Hematopoietic multipotent progenitor cell treated with erythropoietin and hydrocortisone succinate and interleukin-3 and kit ligand, for 6 days (in vitro differentiated cells): ENCODE measurements at regions not wholly inside any gene's neighbourhood (a gene's known extent, or its start where the extent isn't known, plus 50 kb on each side); places are given as distances from the start of the nearest gene placed in this dataset.

Source experiments
- DNase-seq: peaks from one replicate; pipeline ENCODE4 v3.0.0-alpha.2; 2015

DNA sequence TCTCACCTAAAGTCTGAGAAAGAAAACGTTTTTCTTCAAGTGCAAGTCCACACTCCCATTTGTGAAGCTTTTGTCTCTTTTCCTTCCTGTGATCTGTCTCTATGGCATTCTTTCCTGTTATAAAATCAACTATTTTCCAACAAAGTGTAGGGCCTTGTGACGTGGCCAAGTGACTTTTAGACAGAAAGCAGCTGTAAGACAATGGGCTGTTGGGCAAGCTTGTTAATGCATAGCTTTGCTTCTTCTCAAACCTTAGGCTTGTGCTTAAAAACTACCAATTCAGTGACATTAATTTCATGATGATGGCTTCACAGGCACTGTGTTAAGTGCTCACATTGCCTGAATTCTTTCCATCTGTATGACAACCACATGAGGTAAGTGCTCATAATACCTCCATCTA, 83.5 kb downstream of the VCY1B start:
- DNase-seq = no peak

DNA sequence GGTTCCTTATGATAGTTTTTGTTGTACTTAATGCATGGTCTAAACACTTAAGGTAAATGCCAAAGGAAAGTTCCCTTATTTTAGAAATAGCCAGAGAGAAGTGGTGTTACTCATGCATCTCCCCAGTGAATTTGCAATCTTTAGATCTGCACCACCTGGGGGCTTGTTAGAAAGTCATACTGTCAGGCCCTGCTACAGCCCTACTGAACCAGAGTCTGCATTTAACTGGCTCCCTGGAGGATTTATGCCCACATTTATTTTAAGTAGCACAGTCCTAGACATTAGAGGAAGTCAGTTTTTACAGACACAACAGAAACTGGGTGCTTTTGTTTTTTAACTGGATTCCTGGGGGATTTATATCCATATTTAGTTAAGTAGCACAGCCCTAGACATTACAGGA, 89.6 kb downstream of the VCY1B start:
- no peak for DNase-seq

- DNase-seq = no peak
Observed at GRCh38 chrY:14182776-14183175, 126.7 kb downstream of the VCY1B start.

DNA sequence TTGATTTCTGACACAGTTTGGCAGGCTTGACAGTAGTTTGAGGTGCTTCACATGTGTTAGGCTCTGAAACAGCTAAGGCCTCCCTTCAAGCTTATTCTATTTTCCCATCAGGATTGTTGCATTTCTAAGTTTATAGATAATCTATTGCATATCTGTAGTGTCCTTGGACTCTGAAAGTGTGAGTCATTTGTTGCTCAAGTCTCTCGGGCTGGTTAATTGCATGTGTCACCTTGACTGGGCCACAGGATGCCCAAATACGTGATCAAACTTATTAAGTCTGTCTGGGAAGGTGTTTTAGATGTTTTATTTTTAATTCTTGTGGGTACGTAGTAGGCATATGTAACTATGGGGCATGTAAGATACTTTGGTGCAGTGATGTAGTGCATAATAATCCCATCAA, 166.0 kb downstream of the VCY1B start:
- no peak for DNase-seq

DNA sequence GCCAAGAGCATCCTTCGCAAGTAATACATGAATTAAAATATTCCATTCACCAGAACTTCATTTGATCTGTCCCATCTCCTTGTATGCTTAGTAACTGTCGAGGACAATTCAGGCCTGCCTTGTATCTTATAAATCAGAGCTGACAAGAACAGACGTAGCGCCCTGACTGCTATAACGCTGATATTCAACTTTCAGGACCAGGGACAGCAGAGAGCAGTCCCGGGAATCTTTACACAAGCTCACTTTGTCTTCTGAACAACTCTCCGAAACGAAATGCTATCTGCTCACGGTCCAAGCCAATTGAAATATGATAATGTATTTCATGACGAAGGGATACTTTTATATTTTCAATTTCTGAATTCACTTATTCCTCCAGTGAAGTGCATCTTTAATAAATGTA, 175.7 kb downstream of the VCY1B start:
- peak; percentile 2 for DNase-seq

- no peak for DNase-seq
Observed at GRCh38 chrY:14235070-14235469, 179.0 kb downstream of the VCY1B start.

DNA sequence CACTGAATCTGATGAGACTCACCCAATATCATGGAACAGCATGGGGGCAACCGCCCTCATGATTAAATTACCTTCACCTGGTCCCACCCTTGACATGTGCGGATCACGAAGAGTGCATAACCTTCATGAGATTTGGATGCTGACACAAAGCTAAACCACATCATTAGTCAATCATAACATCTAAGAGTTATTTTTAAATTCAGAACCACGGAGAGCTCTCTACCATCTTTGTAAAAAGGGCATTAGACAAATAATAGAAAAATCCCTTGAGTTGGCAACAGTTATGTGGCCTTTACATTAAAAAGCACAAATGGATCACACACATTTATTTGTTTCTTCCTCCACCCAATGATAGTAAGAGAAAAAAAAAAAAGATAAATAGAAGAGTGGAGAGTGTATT, 182.2 kb downstream of the VCY1B start:
- peak; percentile 0 for DNase-seq

GRCh38 chrY:14246948-14247347, 190.9 kb downstream of the VCY1B start:
- no peak for DNase-seq

GRCh38 chrY:14248878-14249576, 193.0 kb downstream of the VCY1B start:
- DNase-seq = no peak

- no peak for DNase-seq
Observed at GRCh38 chrY:14255965-14256816, 200.2 kb downstream of the VCY1B start.

- DNase-seq = no peak
Observed at GRCh38 chrY:14256817-14257168, 200.8 kb downstream of the VCY1B start.

- DNase-seq = no peak
Observed at GRCh38 chrY:14277029-14277428, 221.0 kb downstream of the VCY1B start.

- no peak for DNase-seq
Observed at GRCh38 chrY:14290656-14291375, 233.5 kb upstream of the NLGN4Y start.

DNA sequence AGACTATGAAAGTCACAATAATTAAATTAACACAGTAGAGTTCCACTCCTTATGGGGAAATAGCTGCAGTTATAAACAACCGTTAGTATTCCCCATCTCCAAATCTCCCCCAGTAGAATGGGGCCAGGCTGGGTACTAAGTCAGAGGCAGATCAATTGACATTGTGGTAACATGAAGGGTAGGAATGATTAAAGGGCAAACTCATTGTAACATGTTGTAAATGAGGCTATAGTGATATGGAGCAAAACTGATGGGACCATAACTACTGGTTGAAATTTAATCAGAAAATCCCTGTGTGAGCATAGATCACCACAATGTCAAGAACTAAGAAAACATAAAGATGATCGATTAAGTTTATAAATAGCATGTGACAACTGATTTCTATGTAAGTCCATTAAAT, 231.9 kb upstream of the NLGN4Y start:
- DNase-seq = no peak

DNA sequence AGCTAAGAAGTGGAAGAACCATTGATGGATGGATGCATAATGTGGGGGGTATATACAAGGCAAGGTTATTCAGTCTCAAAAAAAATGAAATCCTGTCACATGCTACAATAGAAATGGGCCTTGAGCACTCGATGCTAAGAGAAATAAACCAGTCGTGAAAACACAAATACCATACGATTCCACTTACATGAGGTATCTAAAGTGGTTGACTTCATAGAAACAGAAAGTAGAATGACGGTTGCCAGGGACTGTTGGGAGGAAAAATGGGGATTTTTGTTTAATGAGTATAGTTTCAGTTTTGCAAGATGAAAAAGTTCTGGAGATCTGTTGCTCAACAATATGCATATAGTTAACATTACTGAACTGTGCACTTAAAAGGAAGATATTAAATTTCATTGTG, 223.6 kb upstream of the NLGN4Y start:
- DNase-seq = no peak

- no peak for DNase-seq
Observed at GRCh38 chrY:14301552-14301951, 222.8 kb upstream of the NLGN4Y start.

- peak; percentile 0 for DNase-seq
Observed at GRCh38 chrY:14328677-14329345, 195.5 kb upstream of the NLGN4Y start.

GRCh38 chrY:14330362-14330761, 194.0 kb upstream of the NLGN4Y start:
- no peak for DNase-seq

- no peak for DNase-seq
Observed at GRCh38 chrY:14339524-14339923, 184.8 kb upstream of the NLGN4Y start.

DNA sequence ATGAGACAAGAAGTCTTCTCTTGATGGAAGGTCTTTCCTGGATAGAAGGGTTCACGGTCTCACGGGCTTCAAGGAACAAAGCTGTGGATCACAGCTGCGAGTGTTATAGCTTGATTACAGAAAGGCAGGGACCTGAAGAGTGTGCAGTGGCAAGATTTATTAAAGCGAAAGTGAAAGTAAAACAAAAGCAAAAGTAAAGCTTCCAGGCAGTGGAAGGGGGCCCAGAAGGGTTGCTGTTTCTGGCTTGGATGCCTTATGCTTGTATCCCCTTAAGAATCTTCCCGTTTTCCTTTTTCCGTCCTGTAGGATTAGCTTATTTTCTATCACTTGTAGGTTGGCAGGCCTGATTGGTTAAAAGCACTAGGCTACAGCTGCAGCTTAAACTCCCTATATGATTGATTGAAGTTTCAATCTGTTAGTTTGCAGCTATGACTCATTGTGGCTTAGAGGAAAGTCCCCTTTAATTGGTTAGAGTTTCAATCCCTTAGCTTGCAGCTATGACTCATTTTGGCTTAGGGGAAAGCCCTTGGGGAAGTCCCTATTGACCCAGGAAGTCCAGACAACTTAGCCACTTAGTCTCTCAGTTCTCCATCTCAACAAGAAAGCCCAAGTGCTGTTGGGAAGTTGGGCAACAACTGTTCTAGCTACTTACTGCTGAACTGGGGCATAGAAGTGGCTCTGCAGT, 183.7 kb upstream of the NLGN4Y start:
- DNase-seq = peak; percentile 0

DNA sequence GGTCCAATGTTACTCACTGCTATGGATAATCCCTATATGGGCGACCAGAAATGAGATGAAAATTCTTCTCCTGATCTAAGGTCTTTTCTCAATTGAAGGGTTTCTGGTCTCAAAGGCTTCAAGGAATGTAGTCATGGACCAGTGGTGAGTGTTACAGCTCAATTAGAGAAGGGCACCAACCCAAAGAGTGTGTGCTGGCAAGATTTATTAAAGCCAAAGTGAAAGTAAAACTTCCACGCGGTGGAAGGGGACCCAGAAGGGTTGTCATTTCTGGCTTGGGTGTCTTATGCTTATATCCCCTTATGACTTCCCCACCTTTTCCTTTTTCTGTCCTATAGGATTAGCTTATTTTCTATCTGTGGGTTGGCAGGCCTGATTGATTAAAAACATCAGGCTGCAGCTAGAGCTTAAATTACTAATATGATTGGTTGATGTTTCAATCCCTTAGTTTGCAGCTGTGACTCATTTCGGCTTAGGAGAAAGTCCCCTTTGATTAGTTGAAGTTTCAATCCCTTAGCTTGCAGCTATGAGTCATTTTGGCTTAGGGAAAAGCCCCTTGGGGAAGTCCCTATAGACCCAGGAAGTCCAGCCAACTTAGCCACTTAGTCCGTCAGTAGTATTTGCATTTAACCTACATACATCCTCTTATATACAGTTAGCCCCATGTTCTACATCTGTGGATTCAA, 179.5 kb upstream of the NLGN4Y start:
- no peak for DNase-seq

DNA sequence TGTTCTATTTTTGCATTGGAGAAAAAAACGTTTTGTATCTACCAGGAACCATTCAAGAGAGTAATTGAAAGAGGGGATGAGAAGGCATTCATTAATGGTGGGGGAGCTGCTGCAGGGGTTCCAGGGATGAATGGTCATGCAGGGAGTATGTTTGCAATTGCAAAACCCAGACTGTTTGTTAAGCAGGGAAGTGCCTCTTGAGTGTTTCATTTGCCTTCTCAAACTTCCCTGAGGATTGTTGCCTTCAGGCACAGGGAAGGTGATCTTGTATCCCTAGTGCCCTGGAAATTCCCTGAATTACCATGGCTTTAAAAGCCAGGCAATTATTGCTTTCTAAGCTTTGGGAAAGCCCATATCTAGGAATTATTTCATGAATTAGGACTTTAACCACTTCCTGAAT, 172.7 kb upstream of the NLGN4Y start:
- DNase-seq = no peak
